ENCODE measurements at regions not wholly inside any gene's neighbourhood (a gene's known extent, or its start where the extent isn't known, plus 50 kb on each side); places are given as distances from the start of the nearest gene placed in this dataset.

DNA sequence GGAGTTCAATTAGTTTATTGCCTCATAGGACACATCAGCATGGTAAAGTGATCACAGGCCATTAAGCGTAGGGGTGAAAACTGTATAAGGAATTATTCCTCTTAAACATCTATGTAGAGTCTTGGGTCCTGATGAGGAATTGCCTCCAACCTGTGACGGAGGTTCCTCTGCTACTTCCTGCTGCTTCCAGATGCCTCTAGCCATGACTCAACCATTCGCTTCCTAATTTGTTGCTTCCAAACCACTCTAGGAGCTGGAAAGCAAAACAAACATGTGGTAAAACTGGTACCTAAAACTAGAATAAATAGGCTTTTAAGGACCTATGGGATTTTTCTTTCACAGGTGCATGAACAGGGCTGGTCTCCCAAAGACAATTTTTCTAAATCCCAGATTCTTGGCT lies 253.8 kb downstream of the KLF12 start:
- DNase-seq, result no peak

DNA sequence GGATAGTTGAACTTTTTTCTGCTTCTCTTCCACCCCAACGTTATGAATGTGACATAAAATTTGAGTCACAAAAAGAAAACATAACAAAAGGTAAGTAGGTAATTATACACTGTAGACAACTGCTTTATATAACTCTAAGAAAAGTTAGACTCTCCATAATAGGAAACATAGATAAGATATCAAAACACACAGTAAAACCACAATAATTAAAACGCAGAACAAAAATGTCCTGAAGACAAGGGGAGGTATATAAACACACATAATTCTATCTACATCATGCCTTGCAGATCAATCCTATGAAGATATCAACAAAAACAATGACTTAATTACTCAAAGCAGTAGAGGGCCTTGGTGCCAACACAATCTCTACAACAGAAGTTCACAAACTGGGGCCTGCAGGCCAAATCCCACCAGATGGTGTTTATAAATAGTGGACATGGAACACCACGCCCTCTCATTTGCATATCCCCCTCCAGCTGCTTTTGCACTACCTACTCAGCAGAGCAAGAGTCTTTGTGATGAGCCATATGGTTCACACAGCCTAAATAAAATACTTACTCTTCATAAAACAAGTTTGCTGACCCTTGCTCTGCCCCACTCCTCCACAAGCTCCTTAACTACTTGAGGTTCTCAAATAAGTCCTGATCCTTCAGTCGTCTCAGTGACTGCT lies 254.7 kb downstream of the KLF12 start:
- no peak for DNase-seq

DNA sequence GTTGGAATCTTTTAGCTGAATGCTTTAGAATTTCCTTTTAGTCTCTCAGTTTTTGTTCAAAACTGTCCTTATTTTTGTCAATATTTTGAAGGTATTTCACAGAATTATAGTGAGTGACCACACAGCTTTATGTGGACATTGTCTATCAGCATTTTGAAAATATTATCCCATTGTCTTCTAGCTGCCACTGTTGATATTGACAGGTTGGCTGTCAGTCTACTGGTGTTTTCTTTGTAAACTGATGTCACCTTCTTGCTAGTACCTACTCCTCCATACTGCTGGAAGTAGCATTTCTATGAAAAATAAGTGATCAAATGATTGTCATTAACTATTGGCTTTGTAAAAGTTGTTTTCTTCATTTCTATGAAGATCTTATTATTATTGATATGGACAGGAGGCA lies 256.8 kb downstream of the KLF12 start:
- no peak for DNase-seq

DNA sequence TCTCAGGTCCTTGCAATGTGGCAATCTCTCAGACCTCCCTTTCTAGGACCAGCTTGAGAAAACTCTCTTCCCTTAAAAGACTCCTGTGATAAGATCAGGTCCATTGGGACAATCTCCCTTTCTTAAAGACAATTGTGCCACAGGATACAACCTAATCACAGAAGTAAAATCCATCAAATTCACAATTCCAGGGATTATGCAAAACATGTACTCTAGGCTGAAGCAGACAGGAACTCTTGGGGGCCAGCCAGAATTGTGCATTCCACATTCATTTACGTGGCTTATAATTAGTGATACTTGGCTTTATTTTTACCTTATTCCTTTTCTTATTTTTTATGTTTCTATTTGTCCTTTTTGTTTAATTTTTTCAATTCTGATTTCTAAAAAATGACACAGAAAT lies 257.9 kb downstream of the KLF12 start:
- DNase-seq, result no peak

DNA sequence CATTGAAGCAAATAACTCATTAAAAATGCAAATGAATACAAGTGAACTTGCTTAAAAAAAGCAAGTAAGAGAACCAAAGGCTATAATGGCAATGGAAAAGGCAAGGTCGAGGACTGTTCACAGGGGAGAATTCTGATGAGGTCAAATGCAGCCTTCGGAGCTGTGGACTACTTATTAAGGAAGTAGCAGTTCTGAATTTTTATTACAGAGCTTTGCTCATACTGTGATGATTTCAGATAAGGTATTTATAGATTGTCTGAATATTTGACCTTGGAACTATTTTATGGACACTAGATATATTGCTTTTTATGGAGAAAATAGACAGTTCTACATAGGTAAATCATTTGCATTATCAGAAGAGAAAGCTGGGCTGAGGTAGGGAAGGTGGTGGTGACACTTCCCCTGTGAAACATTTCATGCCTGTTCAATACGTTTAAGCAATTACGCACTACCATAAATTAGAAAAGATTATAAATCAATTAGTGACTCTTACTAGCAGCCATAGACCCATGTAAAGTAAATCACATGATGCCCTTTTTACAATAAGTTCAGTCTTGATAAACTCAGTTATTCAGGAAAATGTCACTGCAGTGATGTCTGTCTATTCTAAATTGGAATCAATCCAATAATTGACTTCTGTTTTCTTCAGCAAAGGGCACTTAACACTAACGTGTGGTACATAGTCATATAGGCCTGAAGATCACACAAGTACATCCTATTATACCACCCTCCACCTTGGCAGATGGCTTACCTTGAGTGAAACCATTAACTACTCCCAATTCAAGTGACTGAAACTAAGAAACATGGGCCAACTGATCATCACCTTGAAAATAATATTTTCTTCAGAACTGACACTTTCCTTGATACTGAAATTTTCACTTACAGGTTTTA lies 260.0 kb downstream of the KLF12 start:
- no peak for DNase-seq

DNA sequence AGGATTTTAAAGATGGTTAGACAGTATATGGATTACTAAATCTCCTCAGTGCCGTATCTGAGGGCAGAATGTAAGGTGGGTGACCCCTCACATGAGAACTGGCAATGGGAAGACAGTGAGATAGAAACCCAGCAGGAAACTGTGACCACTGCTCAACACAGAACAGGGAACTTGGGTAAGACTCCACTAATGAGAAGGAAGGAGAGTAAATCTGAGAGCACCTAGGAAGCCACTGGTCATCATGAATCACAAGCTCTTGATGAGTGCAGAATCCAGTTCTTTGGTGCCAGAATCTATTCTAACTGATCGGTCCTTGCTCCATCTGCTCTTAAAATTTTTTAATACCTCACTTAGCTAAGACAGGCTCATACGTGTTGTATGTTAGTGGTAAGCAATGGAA lies 261.8 kb downstream of the KLF12 start:
- no peak for DNase-seq

DNA sequence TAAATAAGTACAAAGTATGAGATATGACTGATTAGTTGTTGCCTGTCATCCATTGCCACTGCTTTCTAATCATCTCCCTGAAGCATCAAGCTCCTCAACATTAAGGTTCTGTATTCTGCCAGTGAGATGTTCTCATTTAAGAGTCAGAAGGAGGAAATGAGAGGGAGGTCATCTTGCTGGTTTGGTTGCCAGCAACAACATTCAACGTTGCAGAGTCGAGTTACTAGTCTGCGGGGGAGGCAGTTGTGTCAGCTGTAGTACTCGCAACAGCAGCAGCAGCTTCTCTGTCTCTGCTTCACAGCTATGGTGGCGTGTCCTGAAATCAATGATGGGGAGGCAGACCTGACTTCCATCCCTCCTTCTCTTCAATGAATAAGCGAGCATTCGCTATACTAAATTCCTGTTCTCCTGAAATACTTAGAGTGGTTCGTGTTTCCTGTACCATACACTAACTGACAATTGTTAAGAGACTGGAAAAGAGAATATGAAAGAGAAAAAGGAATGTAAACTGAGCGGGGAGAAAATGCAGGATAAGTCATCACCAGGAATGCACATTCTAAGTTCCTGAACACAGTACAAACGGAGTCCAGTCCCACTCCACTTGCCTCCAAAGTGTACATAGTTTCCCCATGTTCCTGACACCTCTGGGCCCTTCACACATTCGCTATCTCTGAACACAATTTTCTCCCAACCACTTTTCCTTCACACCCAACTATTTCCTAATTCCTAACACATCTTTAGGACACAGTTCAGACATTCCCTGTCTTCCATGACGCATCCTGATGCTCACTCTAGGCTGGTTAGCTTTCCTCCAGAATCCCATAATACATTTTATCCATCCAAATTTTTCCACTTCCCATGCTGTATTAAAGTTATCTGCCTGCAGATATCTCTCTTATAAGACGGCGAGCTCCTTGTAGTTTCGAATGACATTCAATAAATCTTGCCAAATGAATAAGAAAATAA lies 263.0 kb downstream of the KLF12 start:
- DNase-seq, result no peak

DNA sequence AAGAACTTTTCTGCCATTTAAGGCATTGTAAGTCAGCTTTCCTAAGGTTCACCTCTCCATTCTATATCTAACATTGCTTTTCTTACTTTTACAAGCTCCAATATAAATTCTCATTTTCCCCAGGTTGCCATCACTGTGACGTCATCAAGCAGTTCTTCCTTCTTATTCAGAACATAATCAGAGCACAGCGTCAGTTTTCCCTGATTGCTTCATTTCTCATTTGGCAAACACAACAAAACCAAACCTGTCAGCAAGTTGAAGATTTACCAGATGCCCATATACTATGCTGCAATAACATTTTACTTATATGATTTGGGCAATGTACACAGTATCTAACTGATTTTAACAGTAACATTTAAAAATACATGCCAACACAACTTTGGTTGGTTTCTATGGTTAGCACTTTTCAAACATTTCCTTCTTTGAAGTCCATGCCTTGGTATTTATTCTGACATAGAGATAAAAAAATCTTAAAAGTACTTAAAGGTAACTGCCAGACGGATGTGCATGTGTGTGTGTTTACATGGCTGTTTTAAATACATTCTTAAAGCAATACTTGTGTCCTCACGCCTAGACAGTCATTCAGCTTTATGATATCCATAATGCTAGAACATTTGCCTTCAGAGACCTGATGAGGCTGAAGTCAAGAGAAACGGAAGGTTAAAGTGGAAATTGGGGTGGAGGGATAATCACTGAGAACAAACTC lies 264.0 kb downstream of the KLF12 start:
- DNase-seq, result no peak

DNA sequence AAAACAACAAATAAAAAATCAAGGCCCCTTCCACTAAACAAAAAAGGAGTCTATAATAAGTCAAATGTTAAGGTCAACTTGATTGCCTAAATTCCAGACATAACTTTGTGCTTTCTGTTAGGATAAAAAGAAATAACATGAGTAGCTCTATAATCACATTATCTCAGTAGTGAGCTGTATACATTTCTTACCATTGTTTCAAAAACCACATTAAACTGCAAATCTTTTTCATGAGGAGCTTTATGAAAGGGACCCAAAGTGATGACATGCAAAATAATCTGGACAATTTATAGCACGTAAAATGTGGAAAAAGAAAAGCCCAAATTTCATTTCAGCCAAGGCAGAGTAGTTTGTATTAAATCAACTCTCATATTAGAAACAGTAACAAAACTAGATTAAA lies 269.2 kb downstream of the KLF12 start:
- DNase-seq, result no peak

DNA sequence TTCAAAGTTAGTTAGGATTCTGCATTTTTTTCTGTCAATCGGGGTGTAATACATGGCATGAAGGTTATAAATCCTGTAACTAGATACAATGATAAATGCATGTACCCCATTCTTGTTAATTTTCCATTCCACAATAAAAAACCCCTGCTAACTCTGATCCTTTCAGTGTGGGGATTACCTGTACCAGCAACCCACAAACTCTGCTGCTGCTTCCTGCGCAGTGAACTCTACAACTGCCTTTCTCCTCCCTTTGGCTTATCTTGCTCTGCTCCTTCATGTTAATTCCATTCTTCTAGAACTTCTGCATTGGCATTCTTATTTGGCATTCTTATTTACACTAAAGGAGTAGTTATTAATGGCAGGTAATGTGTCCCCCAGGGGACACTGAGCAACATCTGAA lies 273.1 kb downstream of the KLF12 start:
- DNase-seq, result no peak

DNA sequence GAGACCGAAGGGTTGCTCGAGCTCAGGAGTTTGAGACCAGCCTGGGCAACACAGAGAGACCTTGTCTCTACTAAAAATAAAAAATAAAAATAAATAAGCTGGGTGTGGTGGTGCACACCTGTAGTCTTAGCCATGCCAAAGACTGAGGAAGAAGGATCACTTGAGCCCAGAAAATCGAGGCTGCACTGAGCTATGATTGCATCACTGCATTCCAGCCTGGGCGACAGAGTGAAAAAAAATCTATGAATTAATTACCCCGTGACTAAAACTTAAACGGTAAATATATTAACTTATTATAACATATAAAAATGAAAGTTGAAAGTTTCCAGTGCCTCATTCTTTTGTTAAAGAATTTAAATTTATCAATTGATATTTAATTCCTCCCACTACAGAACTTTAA lies 273.7 kb downstream of the KLF12 start:
- DNase-seq, result no peak

DNA sequence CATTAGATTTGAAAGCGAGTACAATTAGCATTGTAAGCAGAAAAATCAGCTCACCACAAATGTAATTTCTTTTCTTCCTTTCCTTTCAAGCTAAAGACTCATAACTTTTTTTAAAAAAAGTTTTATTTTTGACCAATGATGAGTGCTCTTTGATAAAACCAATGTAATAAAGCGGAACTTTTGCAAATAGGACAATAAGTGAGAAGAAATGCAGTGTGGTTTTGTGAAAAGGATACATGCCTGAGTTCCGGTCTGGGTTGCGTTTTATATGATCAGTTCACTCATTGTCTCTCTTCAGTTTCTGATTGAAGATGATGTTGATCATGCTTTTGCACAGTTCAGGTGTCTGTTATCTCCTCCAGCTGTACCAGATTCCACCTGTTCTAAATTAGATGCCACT lies 274.4 kb downstream of the KLF12 start:
- DNase-seq, result no peak

DNA sequence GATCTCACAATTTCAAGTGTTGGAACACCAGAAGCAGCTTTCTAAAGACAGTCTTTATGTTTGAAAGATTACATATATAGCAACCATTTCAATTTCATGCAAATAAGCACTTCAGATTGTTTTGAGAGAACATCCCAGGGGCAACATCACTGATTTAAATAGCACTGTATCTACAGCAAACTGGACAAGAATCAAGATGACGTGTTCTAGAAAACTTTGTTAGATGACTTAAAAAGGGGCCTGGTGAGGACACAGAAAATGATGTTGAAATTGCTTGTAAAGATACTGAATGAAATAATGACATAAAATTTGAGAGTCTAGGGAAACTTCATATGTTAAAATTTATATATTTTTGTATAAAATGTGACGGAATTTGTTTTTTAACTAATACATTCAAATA lies 277.1 kb downstream of the KLF12 start:
- no peak for DNase-seq

DNA sequence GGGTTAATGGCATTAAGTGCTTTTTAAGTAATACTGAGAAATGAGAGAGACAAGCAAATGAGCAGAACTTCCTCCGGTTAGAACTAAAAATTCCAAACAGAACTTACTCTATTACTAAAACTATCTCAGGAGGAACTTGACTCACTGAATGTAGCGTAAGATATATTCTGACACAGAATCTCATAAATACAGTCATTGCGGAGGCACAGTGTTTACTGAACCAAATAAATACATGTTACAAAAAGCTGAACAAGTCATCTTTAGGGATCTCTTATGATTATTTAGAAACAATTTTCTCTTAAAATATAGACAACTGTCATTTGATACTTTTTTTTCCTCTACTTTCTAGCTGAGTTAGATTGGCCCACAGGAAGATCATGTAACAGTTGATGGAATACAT lies 283.1 kb downstream of the KLF12 start:
- DNase-seq, result no peak

DNA sequence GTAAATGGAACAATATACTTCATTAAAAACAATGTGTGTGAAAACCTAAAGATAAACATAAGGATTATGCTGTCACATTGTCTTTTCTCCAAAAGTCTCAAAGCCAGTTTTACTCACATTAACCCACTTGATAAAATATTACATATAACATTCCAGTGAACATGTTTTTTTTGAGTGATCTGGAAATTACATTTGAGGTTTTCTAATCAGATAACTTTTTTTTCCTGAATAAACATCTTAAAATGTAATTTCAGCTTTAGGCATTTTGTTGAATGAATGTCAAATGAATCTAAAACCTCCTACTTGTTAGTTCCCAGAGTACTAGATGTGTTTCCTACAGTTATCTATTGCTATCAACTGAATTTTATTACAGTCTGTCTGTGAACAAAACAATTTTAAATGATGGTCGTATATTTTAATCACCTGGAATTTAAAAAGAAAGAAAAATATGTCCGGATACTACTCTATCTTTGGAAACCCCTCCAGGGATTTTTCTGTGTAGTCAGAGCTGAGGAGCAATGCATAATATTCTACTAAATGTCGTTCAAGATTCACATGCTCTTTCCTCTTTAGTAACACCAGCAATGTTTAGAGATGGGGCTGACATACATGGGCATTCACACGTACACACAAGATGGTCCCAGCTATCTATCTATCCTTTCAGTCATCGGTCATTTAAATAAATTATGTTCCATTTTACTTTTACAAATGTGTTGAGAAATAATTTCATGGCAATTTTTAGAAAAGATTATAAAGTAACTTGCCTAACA lies 283.9 kb downstream of the KLF12 start:
- no peak for DNase-seq

DNA sequence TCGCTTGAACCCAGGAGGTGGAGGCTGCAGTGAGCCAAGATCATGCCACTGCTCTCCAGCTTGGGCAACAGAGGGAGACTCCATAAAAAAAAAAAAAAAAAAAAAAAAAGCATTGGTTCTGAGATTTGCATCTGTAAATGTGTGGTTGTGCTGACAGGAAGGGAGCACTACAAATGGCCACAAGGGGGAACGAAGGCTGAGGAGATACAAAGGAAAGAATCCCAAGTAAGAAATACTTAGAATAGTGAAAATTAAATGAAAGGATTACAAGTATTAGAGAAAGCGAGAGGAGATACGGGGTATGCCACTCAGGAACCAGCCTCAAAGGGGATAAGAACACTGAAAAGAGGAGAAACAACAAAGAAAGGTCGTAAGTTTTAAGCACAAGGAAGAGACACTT lies 284.9 kb downstream of the KLF12 start:
- no peak for DNase-seq

DNA sequence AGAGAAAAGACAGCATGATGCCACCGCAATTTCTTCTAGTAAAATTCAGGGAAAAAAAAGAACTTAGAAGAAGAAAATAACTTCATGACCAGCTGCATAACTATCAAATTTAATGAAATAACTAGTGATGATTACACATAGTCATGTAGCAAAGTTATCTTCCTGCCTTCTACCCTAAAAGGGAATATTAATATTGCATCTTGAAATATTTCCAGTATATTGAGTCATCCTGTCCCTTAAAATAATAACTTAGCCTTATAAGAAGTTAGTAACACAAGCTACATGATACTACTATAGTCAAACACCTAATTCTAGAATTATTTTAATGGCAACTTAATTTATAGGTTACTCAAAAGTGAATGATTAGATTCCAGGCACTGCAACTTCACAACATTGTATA lies 289.2 kb downstream of the KLF12 start:
- DNase-seq, result no peak

DNA sequence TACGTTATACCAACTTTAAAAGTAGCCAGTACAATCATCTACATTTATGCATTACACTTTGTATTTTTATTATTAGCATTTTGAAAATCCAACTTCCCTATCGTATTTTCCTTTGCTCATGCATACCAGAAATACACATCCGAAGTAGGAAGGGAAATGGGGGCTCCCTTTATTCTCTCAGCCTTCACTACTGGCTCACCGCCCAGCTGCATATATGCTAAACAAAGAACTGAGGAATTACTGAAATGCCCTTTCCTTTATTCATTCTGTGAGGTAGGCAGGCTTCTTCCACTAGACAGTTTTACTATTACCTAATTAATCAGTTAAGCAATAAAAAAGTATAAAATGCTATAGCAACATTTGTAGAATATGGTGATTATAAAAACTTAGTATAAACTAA lies 291.6 kb downstream of the KLF12 start:
- DNase-seq, result no peak

DNA sequence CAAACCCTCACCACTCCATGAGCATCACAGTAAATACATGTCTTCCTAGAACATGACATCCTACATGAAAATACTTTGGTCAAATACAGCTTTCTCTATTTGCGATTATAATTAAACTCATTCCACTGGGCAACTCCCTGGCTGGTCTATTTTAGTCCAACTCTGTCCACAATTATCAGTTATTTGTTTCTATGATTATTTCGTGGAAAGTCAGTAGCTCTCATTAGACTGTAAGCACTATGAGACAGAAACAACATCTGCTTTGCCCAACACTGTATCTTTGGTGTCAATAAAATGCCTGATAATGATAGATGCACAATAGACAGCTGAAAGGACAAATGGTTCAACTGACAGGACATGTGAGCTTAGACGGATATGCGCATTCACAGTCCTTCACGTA lies 292.0 kb downstream of the KLF12 start:
- DNase-seq, result no peak

DNA sequence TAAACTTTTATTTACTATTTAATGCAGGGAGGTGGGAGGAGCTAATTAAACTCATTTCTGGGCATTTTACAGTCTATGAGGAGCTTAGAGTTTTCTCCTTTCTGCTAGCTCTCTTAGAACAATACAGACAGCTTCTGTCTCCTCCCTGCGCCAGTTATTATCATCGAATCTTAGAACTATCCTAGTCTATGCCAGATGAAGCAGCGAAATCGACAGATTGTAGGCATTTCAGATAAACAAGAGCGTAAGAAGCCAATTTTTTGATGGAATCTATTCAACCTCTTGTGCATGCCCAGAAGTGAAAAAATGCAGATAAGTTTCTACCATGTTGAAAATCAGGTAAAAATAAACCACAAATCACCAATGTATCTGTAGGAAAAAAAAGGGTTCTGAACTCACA lies 297.1 kb downstream of the KLF12 start:
- no peak for DNase-seq

DNA sequence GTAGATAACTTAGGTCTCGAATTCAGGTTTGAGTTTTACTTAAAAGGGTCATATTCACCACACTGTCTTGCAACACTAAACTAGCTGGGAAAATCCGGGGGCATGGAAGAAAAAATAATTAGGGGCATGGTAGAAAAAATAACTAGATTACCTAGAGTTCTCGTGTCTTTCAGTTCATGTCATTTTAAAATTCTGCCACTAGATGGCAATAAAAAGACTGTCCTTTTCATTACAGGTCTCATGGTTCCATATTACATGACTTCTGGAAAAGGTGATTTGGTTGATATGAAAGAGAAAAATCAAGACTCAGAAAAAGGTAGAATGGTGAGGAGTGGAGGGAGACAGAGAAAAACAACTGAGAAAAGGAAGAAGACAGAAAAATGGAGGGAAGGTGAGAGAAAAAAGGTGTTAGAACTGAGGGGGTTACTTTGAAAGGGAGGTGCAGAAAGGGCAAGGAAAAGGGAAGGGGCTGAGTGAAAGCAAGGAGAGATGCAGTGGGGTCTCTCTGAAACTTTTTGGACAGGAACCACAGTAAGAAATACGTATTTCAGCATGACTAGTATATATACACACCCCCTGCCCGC lies 299.0 kb downstream of the KLF12 start:
- DNase-seq, result peak; percentile 60

Data from activated CD4-positive, alpha-beta T cell treated with anti-CD3 and anti-CD28 coated beads, Interleukin-2, Interleukin-6, amounts not matched to agents 100 ng/mL and 50 ng/mL, durations not matched to agents 16 hours and 8 hours (primary cell).